Right lung (tissue), 2 donors: ENCODE measurements at regions not wholly inside any gene's neighbourhood (a gene's known extent, or its start where the extent isn't known, plus 50 kb on each side); places are given as distances from the start of the nearest gene placed in this dataset.

Experiments
- DNase-seq, 2 donors: peaks; one replicate each; pipeline ENCODE4 v3.0.0-alpha.2; 2013

DNA sequence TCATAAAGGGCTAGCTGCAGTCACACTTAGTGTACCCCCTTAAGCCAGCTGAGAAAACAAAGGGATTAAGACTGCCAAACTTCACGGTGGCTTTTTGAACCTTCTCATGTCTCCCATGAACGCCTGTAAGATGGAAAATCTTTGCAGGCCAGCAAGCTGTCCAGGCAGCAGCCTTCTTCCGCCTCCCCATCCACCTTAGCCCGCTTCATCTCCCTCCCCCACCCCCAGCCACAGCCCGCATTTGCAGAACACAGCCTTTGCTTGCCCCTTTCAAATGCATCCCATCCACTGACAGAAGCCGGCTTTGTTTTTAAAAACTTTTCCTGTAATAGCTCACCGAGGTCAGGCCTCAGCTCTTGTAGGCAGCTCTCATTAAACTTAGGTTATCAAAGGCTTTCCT lies 113.8 kb upstream of the FAM9B start:
- DNase-seq = no peak

DNA sequence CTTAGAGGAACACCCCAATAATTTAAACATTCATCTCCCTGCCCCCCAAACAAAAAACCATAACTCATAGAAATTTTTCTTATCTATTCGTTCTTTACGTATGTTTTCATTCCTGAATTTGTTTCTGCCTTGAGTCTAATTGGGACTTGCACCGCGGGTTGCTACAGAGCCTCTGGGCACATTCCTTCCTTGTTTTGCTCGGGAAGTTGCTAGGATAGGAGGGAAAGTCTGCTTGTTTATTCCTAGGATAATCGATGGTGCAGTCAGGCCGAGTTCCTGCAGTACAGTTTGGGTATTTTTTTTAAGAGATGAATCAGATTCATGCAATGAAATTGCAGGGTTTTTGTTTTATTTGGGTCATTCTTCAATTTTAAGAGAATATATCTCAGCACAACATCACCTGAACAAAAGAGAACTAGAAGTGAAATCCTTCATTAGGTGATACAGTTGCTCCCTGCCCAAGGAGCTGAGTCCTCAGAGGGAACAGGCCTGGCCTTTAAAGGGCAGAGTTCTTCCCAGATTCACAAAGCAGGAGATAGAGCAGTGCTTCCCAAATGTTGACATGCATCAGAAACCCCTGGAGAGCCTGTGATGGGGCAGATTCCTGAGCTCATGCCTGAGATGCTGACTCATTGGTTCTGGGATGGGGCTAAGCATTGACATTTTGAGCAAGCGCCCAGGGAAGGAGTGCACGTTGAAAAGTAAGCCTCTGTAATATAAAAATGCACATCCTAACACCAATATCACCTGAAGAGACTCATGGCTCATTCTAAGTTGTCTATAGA lies 114.9 kb upstream of the FAM9B start:
- no peak for DNase-seq

DNA sequence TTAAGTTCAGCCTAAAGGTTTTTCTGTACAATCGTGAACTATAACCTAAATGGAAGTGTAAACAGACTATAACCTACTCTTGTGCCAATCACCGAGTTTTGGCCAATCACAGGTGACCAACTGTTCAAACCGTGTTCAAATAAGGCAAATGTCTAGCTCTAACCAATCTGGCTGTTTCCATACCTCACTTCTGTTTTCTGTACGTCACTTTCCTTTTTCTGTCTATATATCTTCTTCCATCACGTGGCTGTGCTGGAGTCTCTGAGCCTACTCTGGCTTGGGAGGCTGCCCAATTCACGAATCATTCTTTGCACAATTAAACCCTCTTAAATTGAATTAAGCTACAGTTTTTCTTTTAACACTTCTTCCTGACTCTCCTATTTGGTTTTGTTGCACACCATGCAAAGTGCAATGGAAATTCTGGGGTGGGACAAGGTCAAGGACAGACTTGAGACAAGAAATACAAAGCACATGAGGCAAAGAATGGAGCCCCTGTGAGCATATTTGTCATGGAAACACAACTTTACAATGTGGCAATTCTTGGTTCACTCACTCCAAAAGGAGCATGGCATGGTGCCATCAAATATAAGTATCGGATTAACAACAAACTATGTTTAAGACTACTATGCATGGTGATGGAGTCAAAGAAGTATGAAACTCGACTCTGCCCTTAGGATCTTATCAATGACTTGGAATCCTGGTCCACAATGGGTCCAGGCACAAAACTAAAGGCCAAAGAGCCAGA lies 115.7 kb upstream of the FAM9B start:
- no peak for DNase-seq

DNA sequence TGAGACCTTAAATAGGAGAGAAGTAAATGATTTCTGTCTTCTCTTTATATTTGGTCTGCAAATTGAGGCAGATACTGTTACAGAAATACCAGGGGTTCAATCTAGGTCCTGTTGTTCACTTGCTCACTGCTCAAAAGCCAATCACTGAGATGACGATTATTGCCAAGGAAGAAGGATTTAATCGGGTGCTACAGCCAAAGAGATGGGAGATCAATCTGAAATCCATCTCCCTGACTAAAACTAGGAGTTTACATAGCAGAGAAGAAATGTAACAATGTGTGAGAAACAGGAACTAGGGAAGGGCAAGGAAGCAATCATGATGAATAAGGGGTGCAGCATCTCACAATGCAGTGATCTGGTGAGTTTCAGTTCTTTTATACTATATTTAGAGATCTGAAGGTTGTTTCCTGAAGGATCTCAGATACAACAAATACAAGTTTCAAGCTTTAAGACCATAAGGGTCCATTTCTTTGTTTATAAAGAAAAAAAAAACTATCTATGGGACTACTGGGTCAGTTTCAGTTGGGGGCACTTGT lies 117.9 kb upstream of the FAM9B start:
- DNase-seq = no peak

DNA sequence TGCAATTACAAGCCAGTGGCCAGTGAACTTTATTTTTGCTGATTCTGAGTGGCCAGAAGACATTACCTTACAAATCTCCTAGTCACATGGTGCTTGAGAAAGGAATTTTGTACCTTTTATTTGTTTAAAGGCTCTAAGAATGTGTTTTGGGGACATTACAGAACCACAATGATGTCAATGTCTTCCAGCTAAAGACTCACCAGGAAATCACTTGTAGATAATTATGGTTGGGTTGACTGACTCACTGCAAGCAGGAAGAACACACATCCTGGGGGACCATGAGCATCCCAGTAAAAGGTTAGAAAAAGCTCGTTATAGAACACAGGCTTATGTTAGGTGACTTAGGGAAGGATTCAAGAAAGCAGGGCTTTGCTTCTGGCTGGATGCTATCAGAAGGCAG lies 119.4 kb upstream of the FAM9B start:
- DNase-seq = no peak

DNA sequence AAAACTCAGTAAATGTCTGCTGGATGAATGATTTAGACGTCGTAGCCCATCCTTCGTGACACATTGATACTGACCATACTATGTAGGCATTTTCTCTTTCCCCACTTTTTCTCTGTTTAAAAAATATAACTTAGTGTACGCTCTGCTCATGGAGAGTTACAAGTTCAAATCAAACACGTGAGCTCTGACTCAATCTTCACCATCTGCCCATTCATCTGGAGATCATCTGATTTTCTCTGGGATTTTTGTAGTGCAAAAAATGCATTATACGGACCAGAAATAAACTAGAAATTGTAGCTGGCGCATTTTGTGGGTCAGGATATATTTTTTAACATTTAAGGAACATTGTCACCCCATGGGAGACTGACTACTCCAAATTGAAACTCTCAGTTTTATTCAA lies 124.7 kb upstream of the FAM9B start:
- DNase-seq = no peak

- DNase-seq = no peak
Observed at GRCh38 chrX:9160698-9161329, 126.9 kb upstream of the FAM9B start.

DNA sequence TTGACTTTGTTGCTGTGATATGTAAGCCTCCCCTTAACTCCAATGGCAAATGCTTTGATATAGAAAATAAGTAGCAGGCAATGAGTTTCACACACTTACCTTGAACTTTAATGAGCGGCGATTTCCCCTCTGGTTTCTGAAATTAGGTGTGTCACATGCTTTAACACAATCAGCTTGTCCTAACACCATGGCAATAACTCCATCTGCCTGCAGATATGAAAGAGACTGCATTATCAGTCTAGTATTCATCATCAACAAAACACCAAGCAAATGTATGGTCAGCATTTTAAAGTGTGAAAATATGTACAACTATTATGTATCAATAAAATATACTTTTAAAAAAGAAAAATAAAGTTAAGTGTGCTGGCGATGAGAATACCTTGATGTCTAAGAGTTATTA lies 128.8 kb upstream of the FAM9B start:
- no peak for DNase-seq

DNA sequence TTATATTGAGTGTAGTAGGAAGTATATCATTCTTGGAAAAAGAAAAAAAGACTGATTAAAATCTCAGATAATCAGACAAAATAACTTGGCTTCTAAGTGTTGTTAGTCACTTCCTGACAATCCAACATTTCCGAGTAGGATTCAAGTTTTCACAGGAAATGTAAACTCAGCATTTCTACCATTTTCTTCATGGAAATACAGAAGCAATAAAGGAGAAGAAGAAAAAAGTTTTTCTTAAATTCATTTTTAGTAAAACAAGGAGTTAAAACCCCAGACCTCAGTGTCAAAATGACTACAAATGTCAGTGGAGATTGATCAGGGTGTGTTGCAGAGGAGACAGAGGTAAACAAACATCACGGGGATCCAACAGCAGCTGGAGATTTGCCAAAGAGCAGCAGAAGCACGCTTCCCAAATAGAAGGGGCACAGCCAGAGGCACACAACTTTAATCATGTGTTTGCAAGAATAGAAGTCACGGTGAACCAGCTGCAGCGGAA lies 129.3 kb upstream of the FAM9B start:
- no peak for DNase-seq

GRCh38 chrX:9164086-9164485 lies 130.2 kb upstream of the FAM9B start:
- no peak for DNase-seq

- DNase-seq = no peak
Observed at GRCh38 chrX:9164533-9165426, 130.9 kb upstream of the FAM9B start.

- DNase-seq = no peak
Observed at GRCh38 chrX:9166584-9166944, 132.6 kb upstream of the FAM9B start.

DNA sequence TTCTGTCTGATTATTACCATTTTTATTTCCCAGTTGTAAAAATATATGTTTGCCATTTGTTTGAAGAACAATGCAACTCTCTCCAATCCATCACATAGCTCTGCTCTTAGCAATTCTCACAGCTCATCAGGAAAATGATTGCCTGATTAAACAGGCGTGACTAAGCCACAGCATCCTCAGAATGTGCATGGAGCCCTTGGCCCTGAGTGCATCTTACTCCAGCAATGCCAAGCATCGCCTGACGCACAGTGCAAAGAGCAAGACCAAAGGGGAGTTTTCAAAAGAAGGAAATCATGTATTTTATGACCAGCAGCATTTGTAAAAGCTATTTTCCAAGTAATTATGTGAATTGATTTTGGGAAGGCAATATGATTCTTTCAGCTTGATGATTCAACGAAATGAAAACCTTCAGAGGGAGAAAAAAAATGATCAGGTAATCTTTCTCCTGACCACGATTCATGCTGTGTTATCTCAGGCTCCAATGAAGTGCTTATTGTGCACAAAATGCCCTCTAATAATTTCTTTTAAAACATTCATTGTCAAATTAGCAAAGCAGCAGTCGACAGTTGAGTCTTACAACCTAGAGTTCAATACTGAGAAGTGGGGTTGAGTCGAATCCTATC lies 138.0 kb upstream of the FAM9B start:
- no peak for DNase-seq

DNA sequence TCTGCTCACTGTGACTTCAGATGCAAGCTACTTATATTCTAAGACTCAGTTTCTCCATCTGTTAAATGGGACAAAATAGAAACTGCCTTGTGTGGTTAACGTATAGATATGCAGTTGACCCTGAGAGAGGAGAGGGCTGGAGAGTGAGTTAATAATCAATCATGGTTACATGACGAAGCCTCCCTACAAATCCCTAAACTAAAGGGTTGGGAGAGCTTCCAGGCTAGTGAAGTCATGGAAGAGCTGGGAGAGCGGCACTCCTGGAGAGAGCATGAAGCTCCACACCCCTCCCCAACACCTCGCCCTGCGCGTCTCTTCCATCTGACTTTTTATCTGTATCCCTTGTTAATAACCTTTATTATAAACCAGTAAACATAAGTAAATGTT lies 138.5 kb upstream of the FAM9B start:
- DNase-seq = no peak

GRCh38 chrX:9180623-9181022 lies 146.7 kb upstream of the FAM9B start:
- no peak for DNase-seq

GRCh38 chrX:9182041-9182440 lies 148.1 kb upstream of the FAM9B start:
- DNase-seq = no peak

- DNase-seq = no peak
Observed at GRCh38 chrX:9183481-9183880, 149.6 kb upstream of the FAM9B start.

DNA sequence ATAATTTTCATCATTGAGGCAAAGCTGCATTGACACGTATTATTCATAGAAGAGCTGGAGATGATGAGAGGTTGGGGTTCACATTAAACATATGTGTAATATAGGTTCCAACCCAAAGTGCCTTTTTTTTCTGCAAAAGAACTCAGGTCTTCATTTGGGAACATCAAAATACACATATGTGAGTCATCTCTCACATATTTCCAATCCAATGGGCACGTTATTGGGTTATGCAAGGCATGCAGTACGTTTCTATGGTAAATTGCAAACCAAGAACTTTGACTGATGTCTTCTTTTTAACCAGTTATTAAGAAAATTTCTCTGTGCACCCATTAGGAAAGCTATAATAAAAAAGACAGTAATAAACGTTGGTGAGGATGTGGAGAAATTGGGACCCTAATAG lies 150.3 kb upstream of the FAM9B start:
- no peak for DNase-seq

- DNase-seq = no peak
Observed at GRCh38 chrX:9188117-9188516, 154.2 kb upstream of the FAM9B start.

DNA sequence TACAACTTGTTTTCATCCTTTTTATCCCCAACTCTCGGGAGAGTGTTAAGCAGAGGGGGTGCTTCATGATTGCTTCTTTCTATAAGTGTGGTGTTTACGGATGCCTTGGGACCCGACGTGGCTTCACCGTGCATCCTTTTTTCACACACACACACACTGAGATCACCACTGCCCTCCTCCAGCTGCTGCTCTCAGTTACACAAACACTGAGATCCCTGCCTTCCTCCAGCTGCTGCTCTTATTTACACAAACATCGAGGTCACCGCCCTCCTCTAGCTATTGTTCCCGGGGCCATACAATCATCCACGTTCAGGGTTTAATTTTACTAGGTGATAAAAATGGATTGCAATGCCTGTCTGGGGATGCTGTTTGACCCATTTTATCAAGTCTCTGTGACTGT lies 155.4 kb upstream of the FAM9B start:
- DNase-seq = no peak

DNA sequence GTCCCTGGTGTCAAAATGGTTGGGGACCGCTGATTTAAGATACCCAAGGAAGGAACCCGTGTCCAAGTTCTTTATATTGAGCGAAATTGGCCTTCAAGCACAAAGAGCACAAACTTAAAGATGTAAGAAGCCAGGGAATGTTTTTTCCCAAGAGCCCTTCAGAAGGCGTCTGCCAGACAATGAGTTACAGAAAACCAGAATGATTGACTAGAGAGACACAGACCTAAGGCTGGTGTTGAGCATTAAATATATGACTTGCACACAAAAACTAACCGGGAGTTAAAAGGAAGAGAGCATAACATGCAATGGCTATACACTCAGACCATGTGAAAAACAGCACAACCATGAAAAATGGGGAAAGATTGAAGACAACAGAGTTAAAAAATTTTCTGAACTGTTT lies 157.5 kb upstream of the FAM9B start:
- no peak for DNase-seq
